HG03139 (cell line): ENCODE measurements at regions not wholly inside any gene's neighbourhood (a gene's known extent, or its start where the extent isn't known, plus 50 kb on each side); places are given as distances from the start of the nearest gene placed in this dataset.
"Not testable (repeated sequence)": the region's sequence is repeated elsewhere in the genome, so short reads cannot be mapped to it uniquely, and the experiment has no call there.

Source experiments
- ATAC-seq: cut with Tn5 transposase; IDR thresholded peaks from one replicate; pipeline ENCODE4 v1.9.1; 2021; ENCODE audit not compliant: unreplicated experiment

DNA sequence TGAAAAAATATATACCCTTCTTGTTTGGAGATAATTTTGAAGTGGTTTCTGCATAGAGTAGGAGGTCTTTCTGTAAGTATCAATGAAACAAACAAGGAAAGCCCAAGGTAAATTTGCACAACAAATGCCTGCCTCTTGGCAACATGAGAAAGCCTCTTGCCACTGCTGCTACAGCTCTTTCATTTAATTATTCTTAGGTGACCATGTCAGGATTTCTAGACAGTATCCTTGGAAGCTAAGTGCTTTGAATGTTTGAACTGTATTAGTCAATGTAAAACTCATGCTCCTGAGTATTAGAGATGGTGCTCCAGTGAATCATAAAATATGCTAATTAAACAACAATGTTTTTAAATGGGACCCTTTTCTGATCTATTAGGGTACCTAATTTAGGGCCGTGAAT, 81.2 kb upstream of the ITGB1 start:
- ATAC-seq = no peak

DNA sequence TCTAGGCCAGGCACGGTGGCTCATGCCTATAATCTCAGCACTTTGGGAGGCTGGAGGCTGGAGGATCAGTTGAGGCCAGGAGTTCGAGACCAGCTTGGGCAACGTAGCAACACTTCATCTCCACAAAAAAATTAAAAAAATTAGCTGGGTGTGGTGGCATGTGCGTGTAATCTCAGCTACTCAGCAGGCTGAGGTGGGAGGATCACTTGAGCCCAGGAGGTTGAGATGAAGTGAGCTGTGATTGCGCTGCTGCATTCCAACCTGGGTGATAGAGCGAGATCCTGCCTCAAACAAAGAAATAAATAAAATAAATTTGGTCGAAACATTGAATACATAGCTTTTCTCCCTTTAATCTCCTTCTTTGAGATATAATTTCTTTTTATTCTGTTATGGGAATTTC, 80.6 kb upstream of the ITGB1 start:
- no peak for ATAC-seq

GRCh38 chr10:33037726-33038125, 79.7 kb upstream of the ITGB1 start:
- ATAC-seq = no peak

- no peak for ATAC-seq
Measured at GRCh38 chr10:33036670-33037069, 78.6 kb upstream of the ITGB1 start.

GRCh38 chr10:33035411-33035810, 77.4 kb upstream of the ITGB1 start:
- no peak for ATAC-seq

DNA sequence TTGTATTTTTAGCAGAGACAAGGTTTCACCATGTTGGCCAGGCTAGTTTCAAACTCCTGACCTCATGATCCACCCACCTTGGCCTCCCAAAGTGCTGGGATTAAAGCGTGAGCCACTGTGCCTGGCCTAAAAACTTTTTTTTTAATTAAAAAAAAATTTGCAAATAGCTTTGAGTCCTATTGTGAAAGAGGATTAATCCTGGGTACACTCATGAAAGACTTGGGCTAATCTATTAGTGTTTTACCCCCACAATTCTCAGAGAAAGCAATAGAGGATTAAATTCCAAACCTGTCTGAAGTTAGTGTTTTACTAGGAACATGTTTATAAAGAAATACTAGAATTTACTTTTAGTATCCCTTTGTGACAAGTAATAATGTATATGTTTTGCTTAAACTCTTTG, 76.9 kb upstream of the ITGB1 start:
- ATAC-seq = no peak

DNA sequence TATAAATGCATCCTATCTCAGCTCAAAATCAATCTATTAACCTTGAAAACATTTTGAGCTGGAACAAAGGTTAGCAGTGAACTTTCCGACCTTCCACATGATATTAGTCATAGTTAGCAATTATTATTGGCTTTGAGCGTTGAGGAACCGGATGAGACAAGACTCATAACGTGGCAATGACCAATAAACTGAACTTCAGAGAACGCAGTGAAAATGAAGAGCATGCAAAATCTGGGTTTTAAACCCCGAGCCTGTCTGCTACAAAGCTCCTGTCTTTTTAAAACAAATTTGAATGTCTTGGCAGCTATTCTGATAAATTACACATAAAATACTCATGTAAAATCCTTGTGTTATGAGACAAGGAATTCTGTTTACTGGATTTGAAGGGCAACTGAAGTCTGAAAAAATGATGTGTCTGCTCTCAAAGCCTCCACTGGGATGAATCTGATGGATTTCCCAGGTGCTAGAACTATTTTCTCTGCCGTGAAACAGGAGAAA, 74.7 kb upstream of the ITGB1 start:
- no peak for ATAC-seq

GRCh38 chr10:33031815-33032653, 74.0 kb upstream of the ITGB1 start:
- no peak for ATAC-seq

DNA sequence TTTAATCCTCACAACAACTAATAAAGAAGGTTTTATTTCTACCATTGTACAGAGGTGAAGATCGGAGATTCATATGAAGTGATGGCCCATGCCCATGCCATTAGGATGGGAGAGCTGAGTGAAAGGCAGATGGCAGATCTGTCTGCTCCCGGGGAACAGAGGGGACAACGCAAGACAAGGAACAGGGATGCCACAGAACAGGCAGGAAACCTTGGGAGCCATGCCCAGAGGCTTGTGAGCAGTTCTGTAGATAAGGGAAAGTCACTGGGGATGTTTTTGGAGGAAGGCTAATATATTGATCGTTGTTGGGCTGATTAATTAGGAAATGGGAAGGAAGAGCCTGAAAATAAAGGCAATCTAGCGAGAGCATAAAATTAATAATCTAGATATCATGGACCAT, 73.1 kb upstream of the ITGB1 start:
- no peak for ATAC-seq

DNA sequence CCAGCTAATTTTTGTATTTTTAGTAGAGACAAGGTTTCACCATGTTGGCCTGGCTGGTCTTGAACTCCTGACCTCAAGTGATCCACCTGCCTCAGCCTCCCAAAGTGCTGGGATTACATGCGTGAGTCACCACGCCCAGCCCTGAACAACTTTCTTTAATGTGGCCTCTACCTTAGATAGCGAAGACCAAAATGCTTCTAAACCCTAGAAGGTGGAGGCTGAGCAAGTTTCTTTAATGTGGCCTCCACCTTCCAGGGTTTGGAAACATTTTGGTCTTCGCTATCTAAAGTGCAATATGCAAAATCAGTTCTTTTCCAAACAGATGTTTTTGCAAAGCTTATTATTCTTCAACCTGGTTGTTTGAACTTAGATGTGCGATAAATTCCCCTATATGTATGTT, 70.5 kb upstream of the ITGB1 start:
- not testable (repeated sequence) for ATAC-seq

DNA sequence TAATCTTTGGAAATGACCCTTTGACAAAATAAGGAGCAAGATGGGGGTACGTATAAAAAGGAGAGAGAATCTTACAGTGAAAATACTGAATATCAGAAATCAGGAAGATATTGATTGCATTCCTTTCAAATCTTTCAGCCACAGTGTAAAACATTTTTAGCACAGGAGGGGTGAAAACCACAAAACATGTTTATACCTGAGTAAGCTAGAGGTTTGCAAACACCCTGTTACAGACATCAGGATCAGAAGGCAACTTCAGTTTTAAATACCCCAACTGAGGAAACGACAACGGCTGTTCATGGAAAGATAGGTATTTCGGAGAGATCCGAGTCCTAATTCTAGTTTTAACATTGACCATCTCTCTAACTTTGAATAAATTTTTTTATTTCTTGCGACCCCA, 69.1 kb upstream of the ITGB1 start:
- ATAC-seq = no peak

DNA sequence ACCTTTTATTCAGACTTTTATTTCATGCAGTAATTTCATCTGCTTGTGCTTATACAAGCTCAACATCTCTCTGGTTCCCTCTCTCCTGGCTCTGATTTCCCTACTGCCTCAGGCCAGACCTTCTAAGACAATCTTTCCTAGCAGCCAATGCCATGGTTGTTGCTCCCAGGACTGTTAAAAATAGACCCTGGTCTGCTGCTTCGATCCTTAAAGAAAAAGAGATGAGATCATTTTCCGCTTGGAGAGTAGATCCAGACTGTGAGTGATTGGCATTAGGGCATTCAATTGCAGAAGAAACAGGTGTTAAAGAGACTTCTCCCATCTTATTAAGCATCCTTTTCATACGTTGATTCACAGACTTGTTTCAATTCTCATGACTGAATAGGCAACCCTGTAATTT, 68.4 kb upstream of the ITGB1 start:
- ATAC-seq = no peak

GRCh38 chr10:33025910-33026309, 67.9 kb upstream of the ITGB1 start:
- no peak for ATAC-seq

DNA sequence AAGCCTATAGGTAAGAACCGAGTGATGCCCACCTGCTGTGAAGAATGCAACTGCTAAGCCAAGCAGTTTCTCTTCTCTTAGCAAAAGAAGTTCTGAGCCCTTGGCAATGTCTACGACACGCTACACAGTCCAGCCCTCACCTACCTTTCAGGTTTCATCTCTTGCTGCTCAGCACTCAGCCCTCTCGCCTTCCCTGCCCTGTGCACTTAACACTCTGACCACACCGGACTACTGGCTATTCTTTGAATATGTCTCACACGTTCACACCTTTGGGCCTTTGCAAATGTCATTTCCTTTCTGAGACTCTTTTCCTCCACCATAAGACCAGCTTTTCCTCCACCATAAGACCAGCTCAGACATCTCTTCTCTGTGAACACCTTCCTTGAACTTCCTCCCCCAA, 67.0 kb upstream of the ITGB1 start:
- ATAC-seq = peak; percentile 63

DNA sequence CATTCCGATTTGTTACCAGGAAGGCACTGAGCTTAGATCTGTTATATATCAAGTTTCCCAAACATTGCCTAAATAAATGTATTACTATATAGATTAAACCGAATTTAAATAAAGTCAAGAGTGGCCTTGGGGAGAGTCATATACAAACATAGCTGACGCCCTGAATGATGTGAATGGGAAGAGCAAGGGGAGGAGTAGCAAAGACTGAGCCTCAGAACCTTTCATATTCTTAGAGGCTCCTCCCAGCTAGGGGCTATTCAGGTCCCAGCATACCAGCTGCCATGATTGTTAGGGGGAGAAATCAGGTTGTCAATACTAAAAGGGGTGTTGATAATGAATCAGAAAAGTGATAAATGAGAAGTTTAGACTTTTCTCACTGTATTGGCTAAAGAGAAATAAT, 64.7 kb upstream of the ITGB1 start:
- ATAC-seq = no peak

GRCh38 chr10:33022090-33022489, 64.1 kb upstream of the ITGB1 start:
- no peak for ATAC-seq

DNA sequence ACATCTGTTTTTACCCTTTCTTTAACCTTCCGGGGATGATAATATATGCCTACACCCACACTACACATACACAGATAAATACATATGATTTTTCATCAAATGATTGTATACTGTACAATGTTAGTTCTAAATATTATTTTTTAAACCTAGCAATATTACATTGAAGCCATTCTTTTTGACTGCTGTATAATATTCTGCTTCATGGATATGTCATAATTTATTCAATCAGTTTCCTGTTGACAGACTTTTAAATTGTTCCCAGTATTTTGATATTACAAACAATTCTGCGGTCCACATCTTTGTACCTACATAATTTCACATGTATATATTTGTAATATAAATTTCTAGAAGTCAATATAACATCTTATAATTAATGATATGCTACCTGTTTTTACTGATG, 59.0 kb upstream of the ITGB1 start:
- ATAC-seq = no peak

DNA sequence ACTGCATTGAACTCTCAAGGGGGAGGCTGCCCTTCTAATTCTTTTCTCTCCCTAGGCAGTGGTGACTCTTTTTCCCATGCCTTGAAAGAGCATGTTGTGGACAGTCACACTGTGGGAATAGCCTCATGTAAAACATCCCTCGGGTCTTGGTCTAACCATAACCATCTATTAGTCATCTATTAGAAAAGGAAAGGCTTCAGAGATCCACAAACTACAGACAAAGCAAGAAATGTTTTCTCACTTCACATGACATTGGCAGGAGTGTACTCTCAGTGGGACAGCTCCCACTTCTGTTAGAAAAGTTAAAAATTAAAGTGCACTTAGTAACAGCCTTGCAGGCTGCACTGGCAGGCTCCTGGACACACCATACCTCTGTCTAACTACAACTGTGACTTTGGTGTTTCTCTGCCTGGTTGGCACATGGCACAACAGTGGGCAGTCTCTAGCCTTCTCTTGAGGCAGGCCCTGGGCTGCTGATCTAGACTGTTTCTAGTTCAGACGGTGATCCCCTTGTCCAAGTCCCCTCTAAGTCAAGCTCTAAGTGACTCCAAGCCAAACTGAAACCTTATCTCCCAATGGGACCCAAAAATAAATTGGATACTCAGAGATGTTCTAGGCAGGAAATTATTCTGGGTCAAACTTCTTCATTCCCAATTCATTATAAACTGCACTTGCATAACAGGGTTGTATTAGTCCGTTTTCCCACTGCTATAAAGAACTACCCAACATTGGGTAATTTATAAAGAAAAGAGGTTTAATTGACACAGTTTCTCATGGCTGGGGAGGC, 57.9 kb upstream of the ITGB1 start:
- no peak for ATAC-seq

GRCh38 chr10:33013331-33013730, 55.3 kb upstream of the ITGB1 start:
- ATAC-seq = not testable (repeated sequence)

- no peak for ATAC-seq
Measured at GRCh38 chr10:33012306-33012705, 54.3 kb upstream of the ITGB1 start.

- ATAC-seq = no peak
Measured at GRCh38 chr10:33010132-33011037, 52.4 kb upstream of the ITGB1 start.
